GM12865 (cell line): ENCODE measurements at regions not wholly inside any gene's neighbourhood (a gene's known extent, or its start where the extent isn't known, plus 50 kb on each side); places are given as distances from the start of the nearest gene placed in this dataset.

Experiments
- DNase-seq: peaks from one replicate; pipeline ENCODE4 v3.0.0; 2010; ENCODE audit warnings: low read depth
- H3K4me3 ChIP-seq: 2 replicates; pipeline ENCODE4 v1.5.1; 2011; ENCODE audit warnings: mild to moderate bottlenecking, low read depth, low read length, control low read depth
- TF ChIP-seq, protein P1 (sequence below): IDR thresholded peaks from 2 replicates; pipeline ENCODE4 v1.5.1; 2011; ENCODE audit warnings: low read length, control low read depth, low read depth, inconsistent platforms; ENCODE audit not compliant: insufficient read depth; ENCODE audit errors: missing control alignments

DNA sequence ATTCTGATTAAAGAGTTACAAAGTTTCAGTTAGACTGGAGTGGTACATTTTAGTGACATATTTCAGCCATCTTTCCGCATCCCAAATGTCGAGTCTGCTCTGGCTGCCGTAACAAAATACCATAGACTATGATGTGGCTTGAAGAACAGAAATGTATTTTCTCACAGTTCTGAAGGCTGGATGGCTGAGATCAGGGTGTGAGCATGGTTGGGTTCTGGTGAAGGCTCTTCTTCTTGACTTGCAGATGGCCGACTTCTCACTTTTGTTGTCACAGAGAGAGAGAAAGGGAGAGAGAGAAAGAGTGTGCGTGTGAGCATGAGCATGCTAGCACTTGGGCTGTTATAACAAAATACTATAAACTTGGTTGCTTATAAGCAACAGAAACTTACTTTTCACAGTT is 335.4 kb upstream of the RAG2 start:
- TF ChIP-seq, protein P1, sequence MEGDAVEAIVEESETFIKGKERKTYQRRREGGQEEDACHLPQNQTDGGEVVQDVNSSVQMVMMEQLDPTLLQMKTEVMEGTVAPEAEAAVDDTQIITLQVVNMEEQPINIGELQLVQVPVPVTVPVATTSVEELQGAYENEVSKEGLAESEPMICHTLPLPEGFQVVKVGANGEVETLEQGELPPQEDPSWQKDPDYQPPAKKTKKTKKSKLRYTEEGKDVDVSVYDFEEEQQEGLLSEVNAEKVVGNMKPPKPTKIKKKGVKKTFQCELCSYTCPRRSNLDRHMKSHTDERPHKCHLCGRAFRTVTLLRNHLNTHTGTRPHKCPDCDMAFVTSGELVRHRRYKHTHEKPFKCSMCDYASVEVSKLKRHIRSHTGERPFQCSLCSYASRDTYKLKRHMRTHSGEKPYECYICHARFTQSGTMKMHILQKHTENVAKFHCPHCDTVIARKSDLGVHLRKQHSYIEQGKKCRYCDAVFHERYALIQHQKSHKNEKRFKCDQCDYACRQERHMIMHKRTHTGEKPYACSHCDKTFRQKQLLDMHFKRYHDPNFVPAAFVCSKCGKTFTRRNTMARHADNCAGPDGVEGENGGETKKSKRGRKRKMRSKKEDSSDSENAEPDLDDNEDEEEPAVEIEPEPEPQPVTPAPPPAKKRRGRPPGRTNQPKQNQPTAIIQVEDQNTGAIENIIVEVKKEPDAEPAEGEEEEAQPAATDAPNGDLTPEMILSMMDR = no peak
- H3K4me3 ChIP-seq = no peak overlapping the region
- DNase-seq = no peak

DNA sequence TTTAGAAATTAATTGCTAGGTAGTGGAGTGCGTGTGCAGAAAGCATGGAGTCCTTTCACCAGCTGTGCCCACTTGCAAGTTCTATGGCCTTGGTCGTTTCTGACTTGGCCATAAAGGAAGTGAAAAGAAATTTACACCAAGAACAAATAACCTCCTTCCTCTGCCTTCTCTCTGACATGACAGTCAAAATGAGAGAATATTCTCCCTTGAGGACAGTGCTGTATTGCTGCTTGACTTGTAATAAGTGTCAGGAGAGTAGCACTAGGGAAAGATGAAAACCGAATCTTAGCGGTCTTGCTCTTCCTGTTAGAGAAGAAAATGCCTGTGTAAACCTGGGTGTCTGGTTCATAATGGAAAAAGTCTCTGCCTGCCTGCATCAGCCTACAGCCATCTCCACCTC is 333.1 kb upstream of the RAG2 start:
- DNase-seq = no peak
- H3K4me3 ChIP-seq = no peak overlapping the region
- TF ChIP-seq, protein P1 = no peak

DNA sequence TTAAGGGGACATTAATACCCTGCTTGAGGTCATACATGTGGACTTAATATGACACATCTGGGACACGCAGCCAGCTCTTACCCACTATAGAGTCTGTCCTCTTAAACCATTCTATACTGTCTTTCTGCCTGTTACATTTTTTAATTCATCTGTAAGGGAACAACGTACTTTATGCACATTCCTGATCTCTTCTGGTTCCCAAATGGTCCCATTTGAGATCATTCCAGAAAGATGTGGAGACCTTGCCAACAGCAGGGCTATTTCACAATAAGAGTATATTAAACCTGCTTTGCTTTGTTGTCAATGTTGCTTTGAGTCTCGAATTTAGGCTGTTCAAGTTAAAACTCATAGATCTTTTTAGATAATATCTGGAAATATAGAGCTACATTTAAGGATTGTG is 332.2 kb upstream of the RAG2 start:
- TF ChIP-seq, protein P1 = no peak
- no peak for DNase-seq

DNA sequence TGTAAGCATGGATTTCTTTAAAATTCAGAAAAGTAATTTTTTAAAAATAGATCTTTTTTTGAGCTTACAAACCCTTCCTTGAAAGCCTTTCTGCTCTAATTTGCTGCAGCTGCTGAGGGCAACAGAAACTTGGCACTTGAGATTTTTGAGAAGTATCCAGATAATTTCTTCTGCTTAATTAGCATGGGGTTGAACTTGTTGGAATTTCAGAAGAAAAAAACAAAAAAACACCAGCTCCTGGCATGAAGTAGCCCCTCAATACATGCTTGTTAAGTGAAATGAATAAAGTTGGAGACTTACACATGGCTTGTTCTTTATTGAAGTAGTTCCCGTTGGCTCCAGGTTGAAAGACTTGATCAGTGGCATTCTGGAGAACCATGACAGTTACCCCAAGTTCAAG is 331.4 kb upstream of the RAG2 start:
- no peak for DNase-seq
- no peak overlapping the region for H3K4me3 ChIP-seq
- TF ChIP-seq, protein P1 = no peak

More for the DNA sequence above, 332.2 kb upstream of the RAG2 start:
- H3K4me3 ChIP-seq = no peak overlapping the region

DNA sequence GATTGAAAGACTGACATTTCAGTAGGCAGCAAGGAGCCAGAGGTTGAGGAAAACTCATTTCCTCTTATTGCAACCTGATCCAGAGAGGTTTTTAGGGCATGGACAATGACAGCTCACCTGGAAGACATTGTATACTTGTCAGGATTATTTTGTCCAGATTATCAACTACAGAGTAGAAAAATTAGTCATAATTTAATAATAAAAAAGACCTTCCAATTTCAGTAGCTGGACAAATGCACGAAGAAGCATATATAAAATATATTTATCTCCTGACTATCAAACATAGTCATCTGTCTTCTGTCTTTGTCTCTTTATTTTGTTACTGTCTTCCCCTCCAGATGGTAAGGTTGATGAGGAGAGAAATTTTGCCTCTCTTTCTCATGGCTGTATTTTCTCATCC is 330.6 kb upstream of the RAG2 start:
- TF ChIP-seq, protein P1 = no peak
- H3K4me3 ChIP-seq = no peak overlapping the region
- no peak for DNase-seq

DNA sequence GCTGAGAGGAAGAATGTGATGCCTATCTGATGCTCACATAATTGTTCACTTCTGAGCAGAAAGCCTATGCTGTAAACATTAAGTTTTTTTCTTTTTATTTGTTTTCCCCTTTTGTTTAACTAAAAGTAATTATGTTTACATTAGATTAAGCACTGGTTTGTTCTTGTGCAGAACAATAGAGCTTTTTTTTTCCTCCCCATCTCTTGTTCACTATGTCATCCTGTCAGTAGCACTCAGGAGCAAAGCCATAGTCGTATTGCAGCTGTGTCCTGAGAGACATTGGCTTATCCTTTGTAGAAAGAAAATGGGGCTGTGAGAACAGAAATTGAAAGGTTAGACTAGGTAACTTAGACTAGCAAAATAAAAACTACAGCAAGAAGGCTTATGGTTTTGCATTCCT is 301.8 kb upstream of the RAG2 start:
- DNase-seq = no peak
- no peak overlapping the region for H3K4me3 ChIP-seq
- TF ChIP-seq, protein P1 = no peak

DNA sequence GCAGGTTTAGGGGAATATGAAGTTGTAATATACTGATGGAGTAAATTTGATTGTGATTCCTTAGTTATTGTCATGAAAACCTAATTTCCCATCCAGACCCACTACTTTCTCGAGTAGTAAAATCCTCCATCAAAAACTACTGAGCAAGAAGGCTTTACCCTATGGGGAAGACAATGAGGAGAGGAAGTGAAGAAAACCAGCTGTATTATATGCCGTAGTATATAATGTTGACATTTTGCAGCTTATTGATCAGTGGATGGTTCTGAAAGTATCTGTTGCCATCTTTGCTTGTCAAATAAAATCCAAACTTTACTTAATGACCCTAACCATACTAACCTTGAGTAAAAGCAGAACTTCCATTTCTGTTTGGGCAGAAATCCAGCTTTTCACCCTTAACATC is 292.8 kb upstream of the RAG2 start:
- TF ChIP-seq, protein P1 = no peak
- DNase-seq = no peak
- no peak overlapping the region for H3K4me3 ChIP-seq
